ENCODE measurements at regions not wholly inside any gene's neighbourhood (a gene's known extent, or its start where the extent isn't known, plus 50 kb on each side); places are given as distances from the start of the nearest gene placed in this dataset.

DNA sequence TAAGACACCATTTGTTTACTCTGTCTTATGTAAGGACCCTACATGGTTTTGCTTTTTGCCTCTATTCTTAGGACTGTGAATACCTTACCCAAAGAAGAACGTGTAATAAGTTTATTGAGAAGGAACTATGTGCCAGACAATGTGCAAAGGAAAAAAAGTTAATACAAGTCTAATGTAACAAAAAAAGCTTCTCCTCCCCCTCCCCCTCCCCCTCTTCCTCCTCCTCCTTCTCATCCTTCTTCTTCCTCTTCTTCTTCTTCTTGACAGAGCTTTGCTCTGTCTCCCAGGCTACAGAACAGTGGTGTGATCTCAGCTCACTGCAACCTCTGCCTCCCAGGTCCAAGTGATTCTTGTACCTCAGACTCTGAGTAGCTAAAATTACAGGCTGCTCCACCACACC, 50.9 kb upstream of the MITF start:
- TF ChIP-seq SIN3A (IDR thresholded peaks at IDR 0.05; ENCODE audit: borderline replicate concordance, insufficient read depth, low read length) (no peak), POLR2AphosphoS5 (IDR thresholded peaks at IDR 0.05; ENCODE audit: low read depth, low read length) (no peak), FOXP2 (optimal IDR thresholded peaks at IDR 0.05; ENCODE audit: borderline replicate concordance, extremely low read depth, extremely low read length, insufficient read depth) (no peak), TAF1 (IDR thresholded peaks at IDR 0.05; ENCODE audit: borderline replicate concordance, insufficient read depth, low read length) (no peak)
- TF ChIP-seq, protein P1, sequence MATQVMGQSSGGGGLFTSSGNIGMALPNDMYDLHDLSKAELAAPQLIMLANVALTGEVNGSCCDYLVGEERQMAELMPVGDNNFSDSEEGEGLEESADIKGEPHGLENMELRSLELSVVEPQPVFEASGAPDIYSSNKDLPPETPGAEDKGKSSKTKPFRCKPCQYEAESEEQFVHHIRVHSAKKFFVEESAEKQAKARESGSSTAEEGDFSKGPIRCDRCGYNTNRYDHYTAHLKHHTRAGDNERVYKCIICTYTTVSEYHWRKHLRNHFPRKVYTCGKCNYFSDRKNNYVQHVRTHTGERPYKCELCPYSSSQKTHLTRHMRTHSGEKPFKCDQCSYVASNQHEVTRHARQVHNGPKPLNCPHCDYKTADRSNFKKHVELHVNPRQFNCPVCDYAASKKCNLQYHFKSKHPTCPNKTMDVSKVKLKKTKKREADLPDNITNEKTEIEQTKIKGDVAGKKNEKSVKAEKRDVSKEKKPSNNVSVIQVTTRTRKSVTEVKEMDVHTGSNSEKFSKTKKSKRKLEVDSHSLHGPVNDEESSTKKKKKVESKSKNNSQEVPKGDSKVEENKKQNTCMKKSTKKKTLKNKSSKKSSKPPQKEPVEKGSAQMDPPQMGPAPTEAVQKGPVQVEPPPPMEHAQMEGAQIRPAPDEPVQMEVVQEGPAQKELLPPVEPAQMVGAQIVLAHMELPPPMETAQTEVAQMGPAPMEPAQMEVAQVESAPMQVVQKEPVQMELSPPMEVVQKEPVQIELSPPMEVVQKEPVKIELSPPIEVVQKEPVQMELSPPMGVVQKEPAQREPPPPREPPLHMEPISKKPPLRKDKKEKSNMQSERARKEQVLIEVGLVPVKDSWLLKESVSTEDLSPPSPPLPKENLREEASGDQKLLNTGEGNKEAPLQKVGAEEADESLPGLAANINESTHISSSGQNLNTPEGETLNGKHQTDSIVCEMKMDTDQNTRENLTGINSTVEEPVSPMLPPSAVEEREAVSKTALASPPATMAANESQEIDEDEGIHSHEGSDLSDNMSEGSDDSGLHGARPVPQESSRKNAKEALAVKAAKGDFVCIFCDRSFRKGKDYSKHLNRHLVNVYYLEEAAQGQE (IDR thresholded peaks at IDR 0.05; ENCODE audit: insufficient read depth in 1 of 2, low read depth in 2 of 2, low read length in 2 of 2) = no peak

DNA sequence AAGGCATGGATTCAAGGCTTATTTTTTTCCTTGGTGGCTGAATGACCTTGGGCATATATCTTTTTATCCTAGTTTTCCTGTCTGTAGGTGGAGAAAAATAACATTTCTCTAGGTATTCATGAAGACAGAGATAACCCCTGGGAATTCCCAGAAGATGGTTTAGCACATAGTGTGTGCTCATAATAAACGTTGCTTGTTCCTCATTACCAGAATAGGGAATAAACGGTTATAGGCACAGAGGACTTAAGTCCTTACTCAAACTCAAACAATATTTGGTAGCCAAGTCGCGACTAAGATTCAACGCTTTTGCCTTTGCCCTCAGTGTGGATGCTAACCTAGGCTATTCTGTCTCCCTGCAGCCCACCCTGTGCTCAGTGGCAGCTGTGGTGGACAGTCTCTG, 51.6 kb upstream of the MITF start:
- TF ChIP-seq, protein P1 (IDR thresholded peaks at IDR 0.05; ENCODE audit: insufficient read depth in 1 of 2, low read depth in 2 of 2, low read length in 2 of 2) = no peak
- TF ChIP-seq TAF1 (IDR thresholded peaks at IDR 0.05; ENCODE audit: borderline replicate concordance, insufficient read depth, low read length) (no peak), POLR2AphosphoS5 (IDR thresholded peaks at IDR 0.05; ENCODE audit: low read depth, low read length) (no peak), SIN3A (IDR thresholded peaks at IDR 0.05; ENCODE audit: borderline replicate concordance, insufficient read depth, low read length) (no peak), FOXP2 (optimal IDR thresholded peaks at IDR 0.05; ENCODE audit: borderline replicate concordance, extremely low read depth, extremely low read length, insufficient read depth) (no peak)

DNA sequence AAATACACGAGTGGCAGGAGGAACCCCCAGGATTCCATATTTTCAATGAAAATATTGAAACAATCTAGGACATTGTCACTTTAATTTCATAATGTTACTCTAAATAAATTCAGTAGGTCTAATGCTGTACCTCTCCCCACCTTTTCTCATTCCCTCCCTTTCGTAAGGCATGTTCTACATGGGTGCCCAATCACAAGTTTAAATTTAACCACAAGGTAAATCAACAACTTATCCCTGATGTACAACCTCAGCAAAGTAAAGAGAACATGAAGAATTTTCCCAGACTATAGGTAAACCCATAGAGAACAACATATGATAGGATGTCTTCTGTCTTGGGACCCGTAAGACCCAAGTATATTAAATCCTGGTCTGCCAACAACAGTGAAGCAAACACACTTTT, 53.2 kb upstream of the MITF start:
- TF ChIP-seq POLR2AphosphoS5 (IDR thresholded peaks at IDR 0.05; ENCODE audit: low read depth, low read length) (no peak), FOXP2 (optimal IDR thresholded peaks at IDR 0.05; ENCODE audit: borderline replicate concordance, extremely low read depth, extremely low read length, insufficient read depth) (no peak), TAF1 (IDR thresholded peaks at IDR 0.05; ENCODE audit: borderline replicate concordance, insufficient read depth, low read length) (no peak), SIN3A (IDR thresholded peaks at IDR 0.05; ENCODE audit: borderline replicate concordance, insufficient read depth, low read length) (no peak)
- TF ChIP-seq, protein P1 (IDR thresholded peaks at IDR 0.05; ENCODE audit: insufficient read depth in 1 of 2, low read depth in 2 of 2, low read length in 2 of 2) = no peak

- TF ChIP-seq POLR2AphosphoS5 (IDR thresholded peaks at IDR 0.05; ENCODE audit: low read depth, low read length) = no peak
- TF ChIP-seq FOXP2 (optimal IDR thresholded peaks at IDR 0.05; ENCODE audit: borderline replicate concordance, extremely low read depth, extremely low read length, insufficient read depth) = no peak
- no peak for TF ChIP-seq TAF1 (IDR thresholded peaks at IDR 0.05; ENCODE audit: borderline replicate concordance, insufficient read depth, low read length)
- TF ChIP-seq, protein P1 (IDR thresholded peaks at IDR 0.05; ENCODE audit: insufficient read depth in 1 of 2, low read depth in 2 of 2, low read length in 2 of 2) = no peak
- no peak for TF ChIP-seq SIN3A (IDR thresholded peaks at IDR 0.05; ENCODE audit: borderline replicate concordance, insufficient read depth, low read length)
These were observed 54.8 kb upstream of the MITF start for GRCh38 chr3:69684309-69684961.

Data from PFSK-1 (cell line).